ENCODE measurements at regions not wholly inside any gene's neighbourhood (a gene's known extent, or its start where the extent isn't known, plus 50 kb on each side); places are given as distances from the start of the nearest gene placed in this dataset.
"Not testable (repeated sequence)": the region's sequence is repeated elsewhere in the genome, so short reads cannot be mapped to it uniquely, and the experiment has no call there.

GRCh38 chr15:69903470-69904469 is 193.9 kb downstream of the TLE3 start:
- no peak for DNase-seq

- DNase-seq = no peak
These were observed 191.2 kb downstream of the TLE3 start for GRCh38 chr15:69906256-69907185.

GRCh38 chr15:69908060-69908459 is 189.7 kb downstream of the TLE3 start:
- DNase-seq = no peak

- peak in 1 of 2 experiments; percentile 32 for DNase-seq
These were observed 188.9 kb downstream of the TLE3 start for GRCh38 chr15:69908590-69909420.

- no peak for DNase-seq
These were observed 187.8 kb downstream of the TLE3 start for GRCh38 chr15:69909719-69910444.

GRCh38 chr15:69910514-69910913 is 187.2 kb downstream of the TLE3 start:
- no peak for DNase-seq

- DNase-seq = no peak
These were observed 185.6 kb downstream of the TLE3 start for GRCh38 chr15:69912116-69912515.

- no peak for DNase-seq
These were observed 183.7 kb downstream of the TLE3 start for GRCh38 chr15:69914040-69914439.

GRCh38 chr15:69914960-69915359 is 182.8 kb downstream of the TLE3 start:
- DNase-seq = no peak

GRCh38 chr15:69916169-69916785 is 181.4 kb downstream of the TLE3 start:
- no peak for DNase-seq

- no peak for DNase-seq
These were observed 180.7 kb downstream of the TLE3 start for GRCh38 chr15:69917056-69917455.

- DNase-seq = no peak
These were observed 177.9 kb downstream of the TLE3 start for GRCh38 chr15:69919816-69920215.

- no peak for DNase-seq
These were observed 177.5 kb downstream of the TLE3 start for GRCh38 chr15:69920221-69920620.

GRCh38 chr15:69921626-69922619 is 175.8 kb downstream of the TLE3 start:
- no peak for DNase-seq

GRCh38 chr15:69924531-69924930 is 173.2 kb downstream of the TLE3 start:
- DNase-seq = no peak

- no peak for DNase-seq
These were observed 171.7 kb downstream of the TLE3 start for GRCh38 chr15:69926006-69926405.

- DNase-seq = no peak
These were observed 171.0 kb downstream of the TLE3 start for GRCh38 chr15:69926721-69927120.

- not testable (repeated sequence) for DNase-seq
These were observed 168.8 kb downstream of the TLE3 start for GRCh38 chr15:69928890-69929289.

- DNase-seq = no peak
These were observed 167.6 kb downstream of the TLE3 start for GRCh38 chr15:69929905-69930630.

Measured in SHP77 (cell line).